ENCODE measurements at regions not wholly inside any gene's neighbourhood (a gene's known extent, or its start where the extent isn't known, plus 50 kb on each side); places are given as distances from the start of the nearest gene placed in this dataset.

DNA sequence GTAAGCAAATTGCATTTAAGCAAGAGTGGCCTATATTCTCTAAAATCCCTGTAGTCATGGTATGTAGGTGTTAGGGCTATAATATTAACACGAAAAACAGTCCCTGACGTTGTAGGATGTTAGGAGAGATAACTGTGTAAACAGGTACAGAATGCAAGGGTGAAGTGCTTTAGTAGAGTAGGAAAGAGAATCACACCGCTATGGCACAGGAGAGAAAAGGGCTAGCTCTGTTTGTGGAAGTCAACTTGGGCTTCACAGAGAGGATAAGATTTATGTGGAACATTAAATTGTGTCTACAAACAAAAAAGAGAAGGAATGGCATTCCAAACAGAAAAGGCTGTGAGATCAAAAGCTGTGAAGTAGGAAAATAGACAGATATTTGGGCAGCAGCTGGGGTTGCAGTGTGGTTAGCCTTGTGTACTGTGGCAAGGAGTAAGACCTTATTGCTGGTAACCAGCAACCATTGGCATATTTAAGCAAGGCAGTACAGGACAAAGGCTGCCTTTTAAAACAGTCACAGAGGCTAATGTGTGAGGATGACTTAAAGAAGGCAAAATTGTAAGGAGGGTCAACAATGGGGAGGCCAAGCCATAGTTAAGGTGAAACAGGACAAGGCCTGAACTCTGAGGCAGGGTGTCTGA lies 337.5 kb upstream of the ADAMTSL1 start:
- no peak for ATAC-seq
- Histone ChIP-seq H3K4me1 (no peaks in the 10 kb centered on the region), H3K36me3 (replicated peaks in 1 of 2; ENCODE audit: insufficient read depth in 1 of 2, low read depth in 2 of 2) (no peaks in the 10 kb centered on the region), H3K9me3 (no peaks in the 10 kb centered on the region), H3K27ac (no peak overlapping the region), H3K27me3 (no peaks in the 10 kb centered on the region), H3K4me3 (no peak overlapping the region)
- 42 to 43% methylated on average over 3 of the region's 3 CpGs for WGBS, 2 donors
- TF ChIP-seq CTCF (IDR thresholded peaks at IDR 0.05) (no peak), POLR2A (IDR thresholded peaks at IDR 0.05) (no peak)
- DNase-seq, result no peak
- intact Hi-C loops (cut with DNase I), result no loop called here

GRCh38 chr9:18137815-18138214 lies 336.1 kb upstream of the ADAMTSL1 start:
- WGBS, 2 donors, result 61 to 68% methylated on average over 4 of the region's 4 CpGs
- intact Hi-C loops (cut with DNase I), result no loop called here
- H3K4me3 ChIP-seq, result no peak overlapping the region
- no peak for ATAC-seq
- no peaks in the 10 kb centered on the region for H3K36me3 ChIP-seq (replicated peaks in 1 of 2; ENCODE audit: insufficient read depth in 1 of 2, low read depth in 2 of 2)
- H3K4me1 ChIP-seq, result no peaks in the 10 kb centered on the region
- H3K27ac ChIP-seq, result no peak overlapping the region
- no peaks in the 10 kb centered on the region for H3K27me3 ChIP-seq
- H3K9me3 ChIP-seq, result no peaks in the 10 kb centered on the region
- DNase-seq, result no peak
- TF ChIP-seq POLR2A (IDR thresholded peaks at IDR 0.05), result no peak
- no peak for TF ChIP-seq CTCF (IDR thresholded peaks at IDR 0.05)

- no peak overlapping the region for H3K4me3 ChIP-seq
- no peak for TF ChIP-seq CTCF (IDR thresholded peaks at IDR 0.05)
- no peak for TF ChIP-seq POLR2A (IDR thresholded peaks at IDR 0.05)
- ATAC-seq, result no peak
- H3K27ac ChIP-seq, result no peak overlapping the region
- WGBS, 2 donors, result 53 to 58% methylated on average over 5 of the region's 5 CpGs
- no peaks in the 10 kb centered on the region for H3K27me3 ChIP-seq
- H3K9me3 ChIP-seq, result no peaks in the 10 kb centered on the region
- intact Hi-C loops (cut with DNase I), result no loop called here
- H3K36me3 ChIP-seq (replicated peaks in 1 of 2; ENCODE audit: insufficient read depth in 1 of 2, low read depth in 2 of 2), result no peaks in the 10 kb centered on the region
- H3K4me1 ChIP-seq, result no peaks in the 10 kb centered on the region
- DNase-seq, result no peak
Observed at GRCh38 chr9:18138656-18139055, 335.3 kb upstream of the ADAMTSL1 start.

- DNase-seq (no peak), ATAC-seq (no peak)
- TF ChIP-seq CTCF (IDR thresholded peaks at IDR 0.05) (no peak), POLR2A (IDR thresholded peaks at IDR 0.05) (no peak)
- H3K4me3 ChIP-seq, result no peak overlapping the region
- H3K36me3 ChIP-seq (replicated peaks in 1 of 2; ENCODE audit: insufficient read depth in 1 of 2, low read depth in 2 of 2), result no peaks in the 10 kb centered on the region
- intact Hi-C loops (cut with DNase I), result no loop called here
- no peaks in the 10 kb centered on the region for H3K27me3 ChIP-seq
- H3K27ac ChIP-seq, result no peak overlapping the region
- H3K4me1 ChIP-seq, result no peaks in the 10 kb centered on the region
- WGBS, 2 donors, result 58 to 73% methylated on average over 2 of the region's 2 CpGs
- no peaks in the 10 kb centered on the region for H3K9me3 ChIP-seq
Observed at GRCh38 chr9:18141681-18142080, 332.3 kb upstream of the ADAMTSL1 start.

GRCh38 chr9:18143073-18143745 lies 330.7 kb upstream of the ADAMTSL1 start:
- intact Hi-C loops (cut with DNase I), result no loop called here
- Histone ChIP-seq H3K4me1 (no peaks in the 10 kb centered on the region), H3K36me3 (replicated peaks in 1 of 2; ENCODE audit: insufficient read depth in 1 of 2, low read depth in 2 of 2) (no peaks in the 10 kb centered on the region), H3K4me3 (no peak overlapping the region), H3K27me3 (no peaks in the 10 kb centered on the region), H3K27ac (no peak overlapping the region), H3K9me3 (no peaks in the 10 kb centered on the region)
- TF ChIP-seq POLR2A (IDR thresholded peaks at IDR 0.05) (no peak), CTCF (IDR thresholded peaks at IDR 0.05) (peak in 1 of 7 experiments; percentile 9)
- no peak for ATAC-seq
- WGBS, 2 donors, result 53 to 57% methylated on average over 4 of the region's 4 CpGs
- DNase-seq, result no peak
